ENCODE measurements at regions not wholly inside any gene's neighbourhood (a gene's known extent, or its start where the extent isn't known, plus 50 kb on each side); places are given as distances from the start of the nearest gene placed in this dataset.
"Not testable (repeated sequence)": the region's sequence is repeated elsewhere in the genome, so short reads cannot be mapped to it uniquely, and the experiment has no call there.

GRCh38 chr2:89280536-89280935 lies 589.1 kb downstream of the RPIA start:
- H3K4me1 Mint-ChIP-seq (ENCODE audit: low read depth); H3K4me3 Mint-ChIP-seq; H3K27me3 Mint-ChIP-seq (ENCODE audit: low read depth); ATAC-seq; DNase-seq; H3K9me3 Mint-ChIP-seq; H3K36me3 Mint-ChIP-seq (ENCODE audit: insufficient read depth): not testable (repeated sequence)

GRCh38 chr2:89286448-89287080 lies 595.1 kb downstream of the RPIA start:
- ATAC-seq; H3K27me3 Mint-ChIP-seq (ENCODE audit: low read depth); H3K4me3 Mint-ChIP-seq: not testable (repeated sequence)

GRCh38 chr2:89287084-89287483 lies 595.6 kb downstream of the RPIA start:
- H3K9me3 Mint-ChIP-seq; H3K27me3 Mint-ChIP-seq (ENCODE audit: low read depth); H3K4me1 Mint-ChIP-seq (ENCODE audit: low read depth); H3K4me3 Mint-ChIP-seq; H3K36me3 Mint-ChIP-seq (ENCODE audit: insufficient read depth); ATAC-seq; DNase-seq: not testable (repeated sequence)

More at GRCh38 chr2:89286448-89287080, 595.1 kb downstream of the RPIA start:
- not testable (repeated sequence) for H3K9me3 Mint-ChIP-seq; H3K4me1 Mint-ChIP-seq (ENCODE audit: low read depth); DNase-seq; H3K36me3 Mint-ChIP-seq (ENCODE audit: insufficient read depth)

DNA sequence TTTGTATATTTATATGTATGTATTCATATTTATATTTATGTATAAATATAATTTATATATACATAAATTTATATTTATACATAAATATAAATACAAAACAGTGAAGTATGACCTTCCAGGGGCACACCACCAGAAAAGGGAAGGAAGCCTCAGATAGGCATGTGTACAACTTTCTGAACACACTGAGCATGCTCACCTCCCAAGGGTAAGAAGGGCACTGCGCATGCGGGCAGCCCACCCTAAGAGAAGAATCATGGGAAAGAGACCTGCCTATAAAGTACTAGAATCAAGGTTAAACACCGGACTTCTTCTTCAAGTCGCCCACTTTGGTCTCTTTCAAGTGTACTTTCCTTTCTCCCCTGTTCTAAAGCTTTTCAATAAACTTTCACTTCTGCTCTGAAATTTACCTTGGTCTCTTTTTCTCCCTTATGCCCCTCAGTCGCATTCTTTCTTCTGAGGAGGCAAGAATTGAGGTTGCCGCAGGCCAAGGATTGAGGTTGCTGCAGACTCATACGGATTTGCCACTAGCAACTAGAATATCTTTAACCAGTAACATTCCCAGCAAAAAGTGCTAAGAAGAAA lies 600.3 kb downstream of the RPIA start:
- not testable (repeated sequence) for H3K9me3 Mint-ChIP-seq; H3K4me1 Mint-ChIP-seq (ENCODE audit: low read depth); H3K36me3 Mint-ChIP-seq (ENCODE audit: insufficient read depth); ATAC-seq; H3K4me3 Mint-ChIP-seq; DNase-seq; H3K27me3 Mint-ChIP-seq (ENCODE audit: low read depth)

DNA sequence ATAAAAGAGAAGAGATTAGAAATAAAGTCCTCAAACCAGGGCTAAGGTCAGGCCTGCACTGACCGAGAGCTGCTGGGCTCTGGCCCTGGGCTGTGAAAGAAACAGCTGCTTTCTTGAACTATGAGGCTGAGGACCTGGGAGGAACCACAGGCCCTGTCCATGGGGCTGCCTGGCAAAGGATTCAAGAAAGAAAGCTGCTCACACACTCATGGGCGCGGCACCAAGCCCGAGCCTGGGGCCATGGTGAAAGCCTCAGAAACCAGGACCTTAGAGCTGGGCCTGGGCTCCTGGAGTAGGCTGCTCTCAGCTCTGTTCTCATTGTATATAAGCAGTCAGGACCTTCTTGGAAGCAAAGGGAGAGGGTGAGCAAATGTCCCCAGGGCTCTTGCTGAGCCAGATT lies 601.9 kb downstream of the RPIA start:
- H3K4me3 Mint-ChIP-seq; H3K27me3 Mint-ChIP-seq (ENCODE audit: low read depth); H3K4me1 Mint-ChIP-seq (ENCODE audit: low read depth); H3K36me3 Mint-ChIP-seq (ENCODE audit: insufficient read depth); H3K9me3 Mint-ChIP-seq; ATAC-seq; DNase-seq: not testable (repeated sequence)

DNA sequence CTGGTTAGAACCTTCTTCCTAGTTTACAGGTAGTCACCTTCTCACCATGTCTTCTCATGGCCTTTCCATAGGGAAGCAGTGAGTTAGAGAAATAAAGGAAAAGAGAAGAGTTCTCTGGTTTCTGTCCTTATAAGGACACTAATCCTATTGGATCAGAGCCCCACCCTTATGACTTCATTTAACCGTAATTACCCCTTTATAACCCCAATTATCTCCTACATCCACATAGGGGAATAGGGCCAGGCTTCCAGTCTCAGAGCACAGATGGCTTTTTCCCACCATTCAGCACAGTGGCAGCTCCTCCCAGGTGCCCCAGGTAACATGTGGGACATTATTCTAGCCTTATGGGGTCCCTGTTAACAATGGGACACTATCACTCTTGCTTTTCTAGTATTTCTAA lies 602.9 kb downstream of the RPIA start:
- H3K27me3 Mint-ChIP-seq (ENCODE audit: low read depth); H3K36me3 Mint-ChIP-seq (ENCODE audit: insufficient read depth); H3K4me1 Mint-ChIP-seq (ENCODE audit: low read depth); H3K9me3 Mint-ChIP-seq; DNase-seq; H3K4me3 Mint-ChIP-seq; ATAC-seq: not testable (repeated sequence)

DNA sequence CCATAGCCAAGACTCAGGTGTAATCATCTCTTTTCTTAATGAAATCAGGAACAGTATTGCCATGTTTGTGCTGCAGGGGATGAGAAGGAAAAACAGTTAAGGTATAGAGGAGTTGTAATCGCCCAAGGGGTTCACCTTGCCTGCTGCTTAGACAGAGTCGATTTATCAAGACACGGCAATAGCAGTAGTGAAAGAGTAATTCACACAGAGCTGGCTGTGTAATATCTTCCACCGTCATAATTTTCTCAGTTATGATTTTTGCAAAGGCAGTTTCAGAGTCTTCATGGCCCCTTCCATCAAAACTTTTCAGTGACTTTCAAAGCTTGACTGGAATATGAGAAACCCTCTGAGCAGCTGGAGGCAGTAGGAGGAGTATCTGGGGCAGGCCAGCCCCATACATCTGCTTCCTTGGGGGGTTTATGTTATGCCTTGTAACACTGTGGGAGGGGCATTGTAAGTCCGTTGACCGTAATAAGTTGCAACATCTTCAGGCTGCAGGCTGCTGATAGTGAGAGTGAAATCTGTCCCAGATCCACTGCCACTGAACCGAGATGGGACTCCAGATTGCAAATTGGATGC lies 605.4 kb downstream of the RPIA start:
- H3K4me3 Mint-ChIP-seq; ATAC-seq; H3K36me3 Mint-ChIP-seq (ENCODE audit: insufficient read depth): not testable (repeated sequence)

GRCh38 chr2:89299196-89299595 lies 607.7 kb downstream of the RPIA start:
- H3K4me3 Mint-ChIP-seq; H3K27me3 Mint-ChIP-seq (ENCODE audit: low read depth); H3K9me3 Mint-ChIP-seq; DNase-seq; H3K36me3 Mint-ChIP-seq (ENCODE audit: insufficient read depth); H3K4me1 Mint-ChIP-seq (ENCODE audit: low read depth); ATAC-seq: not testable (repeated sequence)

More for the DNA sequence above, 605.4 kb downstream of the RPIA start:
- not testable (repeated sequence) for DNase-seq; H3K9me3 Mint-ChIP-seq; H3K4me1 Mint-ChIP-seq (ENCODE audit: low read depth); H3K27me3 Mint-ChIP-seq (ENCODE audit: low read depth)

DNA sequence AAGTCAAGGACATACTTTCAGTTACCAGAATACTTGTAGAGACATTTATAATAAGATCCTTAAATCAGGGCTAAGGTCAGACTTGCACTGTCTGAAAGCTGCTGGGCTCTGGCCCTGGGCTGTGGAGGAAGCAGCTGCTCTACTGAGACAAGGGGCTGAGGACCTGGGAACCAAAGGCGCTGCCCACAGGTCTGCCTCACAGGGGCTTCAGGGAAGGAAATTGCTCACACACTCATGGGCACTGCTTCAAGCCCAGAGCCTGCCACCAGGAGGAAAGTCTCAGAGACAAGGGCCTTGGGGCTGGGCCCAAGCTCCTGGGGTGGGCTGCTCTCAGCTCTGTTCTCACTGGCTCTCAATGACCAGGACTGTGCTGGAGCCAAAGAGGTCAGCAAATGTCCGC lies 614.1 kb downstream of the RPIA start:
- not testable (repeated sequence) for H3K4me1 Mint-ChIP-seq (ENCODE audit: low read depth); H3K4me3 Mint-ChIP-seq; ATAC-seq; H3K36me3 Mint-ChIP-seq (ENCODE audit: insufficient read depth); H3K9me3 Mint-ChIP-seq; DNase-seq; H3K27me3 Mint-ChIP-seq (ENCODE audit: low read depth)

DNA sequence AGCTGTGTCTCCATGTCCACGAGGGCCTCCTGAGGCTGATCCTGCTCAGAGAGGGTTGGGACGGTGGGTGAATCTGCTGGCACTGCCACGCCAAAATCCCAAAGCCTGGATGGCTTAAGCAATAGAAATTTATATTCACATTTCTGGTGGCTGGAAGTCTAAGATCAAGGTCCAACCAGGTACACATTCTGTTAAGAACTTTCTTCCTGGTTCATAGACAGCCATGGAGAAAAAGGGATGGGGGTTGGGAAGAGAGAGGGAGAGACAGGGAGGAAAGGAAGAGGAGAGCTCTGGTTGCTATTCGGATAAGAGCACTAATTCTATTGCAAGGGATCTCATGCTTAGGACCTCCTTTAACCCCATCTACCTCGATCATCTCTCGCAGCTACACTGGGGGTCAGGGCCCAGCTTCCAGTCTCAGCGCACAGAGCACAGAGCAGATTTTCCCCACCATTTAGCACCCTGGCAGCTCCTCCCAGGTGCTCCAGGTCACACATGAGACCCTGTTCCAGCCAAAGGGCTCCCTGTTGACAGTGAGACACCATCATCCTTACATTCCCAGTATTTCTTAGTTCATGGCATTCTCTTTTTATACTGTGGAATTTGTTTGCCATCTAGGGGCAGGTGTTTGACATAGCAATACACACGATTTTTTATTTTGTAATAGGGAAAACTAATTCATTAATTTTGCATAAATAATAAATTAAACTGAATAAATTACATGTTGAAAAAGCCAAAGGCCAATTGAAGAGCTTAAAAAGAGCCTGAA lies 615.6 kb downstream of the RPIA start:
- H3K36me3 Mint-ChIP-seq (ENCODE audit: insufficient read depth); H3K4me3 Mint-ChIP-seq: not testable (repeated sequence)

DNA sequence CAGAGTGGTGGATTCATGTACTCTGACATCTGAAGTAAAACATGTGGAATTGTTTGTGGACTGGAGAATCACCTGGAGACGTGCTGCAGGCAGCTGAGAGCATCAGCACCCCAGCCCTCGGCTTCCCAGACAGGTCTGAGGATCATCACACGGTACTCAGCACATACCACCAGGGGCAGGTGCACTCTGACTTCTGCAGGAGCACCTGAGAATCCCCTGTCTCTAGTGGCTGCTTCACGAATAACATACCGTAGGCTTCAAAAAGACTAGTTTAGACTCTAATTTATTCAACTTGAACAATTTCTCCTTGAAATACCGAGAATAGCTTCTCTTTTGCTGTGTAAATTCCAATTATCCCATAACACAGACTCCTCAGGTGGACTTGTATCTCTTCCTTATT lies 627.5 kb downstream of the RPIA start:
- not testable (repeated sequence) for H3K4me1 Mint-ChIP-seq (ENCODE audit: low read depth); ATAC-seq; DNase-seq; H3K36me3 Mint-ChIP-seq (ENCODE audit: insufficient read depth); H3K27me3 Mint-ChIP-seq (ENCODE audit: low read depth); H3K9me3 Mint-ChIP-seq; H3K4me3 Mint-ChIP-seq

More for the DNA sequence above, 615.6 kb downstream of the RPIA start:
- H3K4me1 Mint-ChIP-seq (ENCODE audit: low read depth); H3K9me3 Mint-ChIP-seq; ATAC-seq; H3K27me3 Mint-ChIP-seq (ENCODE audit: low read depth); DNase-seq: not testable (repeated sequence)

DNA sequence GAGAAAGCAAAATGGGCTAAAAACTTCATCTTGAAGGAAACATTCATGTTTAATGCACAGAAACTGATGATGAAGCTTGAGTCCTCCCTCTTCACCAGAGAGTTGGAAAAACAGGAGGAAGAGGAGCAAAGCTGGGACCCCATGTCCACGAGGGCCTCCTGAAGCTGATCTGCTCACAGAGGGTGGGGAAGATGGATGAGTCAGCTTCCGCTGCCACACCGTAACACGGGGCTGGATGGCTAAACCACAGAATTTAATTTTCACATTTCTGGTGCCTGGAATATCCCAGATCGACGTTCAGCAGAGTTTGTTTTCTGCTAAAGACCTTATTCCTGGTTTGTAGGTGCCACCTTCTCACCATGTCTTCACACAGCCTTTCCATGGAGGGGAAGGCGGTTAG lies 634.4 kb downstream of the RPIA start:
- H3K27me3 Mint-ChIP-seq (ENCODE audit: low read depth); H3K4me1 Mint-ChIP-seq (ENCODE audit: low read depth); H3K9me3 Mint-ChIP-seq; ATAC-seq; H3K4me3 Mint-ChIP-seq; H3K36me3 Mint-ChIP-seq (ENCODE audit: insufficient read depth); DNase-seq: not testable (repeated sequence)

DNA sequence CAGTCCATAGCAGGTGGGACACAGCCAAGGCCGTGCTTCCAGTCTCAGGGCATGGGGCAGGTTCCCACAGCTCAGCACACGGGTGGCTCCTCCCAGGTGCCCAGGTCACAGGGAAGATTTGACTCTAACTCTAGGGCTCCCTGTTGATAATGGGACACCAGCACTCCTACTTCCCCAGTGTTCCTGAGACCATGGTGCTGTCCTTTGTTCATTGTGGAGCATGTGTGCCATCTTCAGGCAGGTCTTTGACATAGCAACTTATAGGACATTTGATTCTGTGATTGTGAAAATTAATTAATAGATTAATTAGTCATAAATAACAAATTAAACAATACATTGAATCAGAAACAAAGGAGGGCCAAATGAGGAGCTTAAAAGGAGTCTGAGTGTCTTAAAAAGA lies 635.0 kb downstream of the RPIA start:
- H3K9me3 Mint-ChIP-seq; H3K4me1 Mint-ChIP-seq (ENCODE audit: low read depth); H3K4me3 Mint-ChIP-seq; H3K36me3 Mint-ChIP-seq (ENCODE audit: insufficient read depth); H3K27me3 Mint-ChIP-seq (ENCODE audit: low read depth); DNase-seq; ATAC-seq: not testable (repeated sequence)

- H3K4me1 Mint-ChIP-seq (ENCODE audit: low read depth); H3K36me3 Mint-ChIP-seq (ENCODE audit: insufficient read depth); DNase-seq; H3K9me3 Mint-ChIP-seq; ATAC-seq; H3K27me3 Mint-ChIP-seq (ENCODE audit: low read depth); H3K4me3 Mint-ChIP-seq: not testable (repeated sequence)
Measured at GRCh38 chr2:89328790-89329189, 637.3 kb downstream of the RPIA start.
